NCI-H1092 (cell line): ENCODE measurements at regions not wholly inside any gene's neighbourhood (a gene's known extent, or its start where the extent isn't known, plus 50 kb on each side); places are given as distances from the start of the nearest gene placed in this dataset.
"Not testable (repeated sequence)": the region's sequence is repeated elsewhere in the genome, so short reads cannot be mapped to it uniquely, and the experiment has no call there.

Source experiments
- DNase-seq: peaks from one replicate; lab custom pipeline; 2025; lab: John Stamatoyannopoulos, UW

GRCh38 chrX:13420545-13421183 lies 100.8 kb upstream of the ATXN3L start:
- DNase-seq = no peak

DNA sequence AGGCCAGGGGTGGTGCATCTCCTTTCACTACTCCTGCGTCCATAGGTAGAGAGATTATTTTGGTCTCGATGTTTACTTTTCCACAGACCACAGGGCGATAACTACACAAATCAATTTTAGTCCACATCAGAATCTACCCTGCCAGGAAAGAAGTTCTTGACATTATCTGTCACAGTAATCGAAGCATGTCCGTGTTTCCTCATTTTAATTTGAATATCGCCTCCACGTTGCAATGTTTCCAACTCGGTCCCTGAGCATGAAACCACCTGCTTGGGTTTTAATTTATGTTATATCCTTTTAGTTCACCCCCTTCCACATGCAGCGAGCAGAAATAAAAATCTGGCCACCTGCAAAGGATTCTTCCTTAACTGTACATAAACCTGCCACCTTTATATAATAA lies 100.1 kb upstream of the ATXN3L start:
- DNase-seq = no peak

- no peak for DNase-seq
Measured at GRCh38 chrX:13419276-13419675, 99.4 kb upstream of the ATXN3L start.

DNA sequence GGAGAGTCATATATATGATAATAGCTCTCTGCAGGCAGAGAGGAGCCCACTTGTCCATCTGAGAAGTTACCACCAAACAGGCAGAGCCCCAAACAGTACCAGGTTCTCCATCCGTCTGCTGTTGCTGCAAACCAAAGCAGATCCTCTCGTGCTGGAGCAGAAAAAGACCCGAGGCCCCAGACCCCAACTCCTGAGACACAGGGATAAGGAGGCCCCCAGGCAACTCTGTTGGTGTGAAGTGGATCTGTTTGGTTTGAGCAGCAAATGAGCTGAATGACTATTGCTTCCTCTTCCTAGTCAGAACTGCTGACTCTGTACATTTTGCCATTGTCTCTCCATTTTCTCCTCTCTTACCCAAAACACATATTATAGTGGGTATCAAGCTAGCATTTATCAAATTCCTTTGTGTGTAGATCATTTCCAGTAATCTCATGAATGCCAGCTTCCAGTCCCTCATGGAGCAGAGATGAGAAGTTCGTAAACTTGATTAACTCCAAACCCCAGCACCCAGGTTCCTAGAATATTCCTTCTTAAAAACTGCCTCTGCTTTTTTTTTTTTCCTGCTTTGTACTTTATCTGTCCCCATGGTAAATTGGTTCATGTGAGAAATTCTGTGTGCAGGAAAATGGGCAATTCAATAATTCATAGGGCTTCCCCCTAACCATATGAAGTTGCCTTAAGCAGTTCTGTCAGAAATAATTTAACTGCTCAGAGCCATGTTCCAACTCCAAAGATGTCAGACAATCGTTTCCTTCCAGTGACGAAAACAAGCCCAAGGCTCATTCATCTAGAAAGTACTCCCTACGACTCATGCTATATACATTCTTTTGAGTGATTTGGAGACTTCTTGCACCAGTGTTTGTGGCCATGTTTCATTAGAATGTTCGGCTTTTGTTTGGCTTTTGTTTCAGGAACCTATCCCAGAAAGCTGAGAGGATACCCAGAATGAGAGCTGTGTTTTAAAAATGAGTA lies 98.6 kb upstream of the ATXN3L start:
- DNase-seq = no peak

- no peak for DNase-seq
Measured at GRCh38 chrX:13415509-13415908, 95.7 kb upstream of the ATXN3L start.

GRCh38 chrX:13414006-13414647 lies 94.3 kb upstream of the ATXN3L start:
- no peak for DNase-seq

DNA sequence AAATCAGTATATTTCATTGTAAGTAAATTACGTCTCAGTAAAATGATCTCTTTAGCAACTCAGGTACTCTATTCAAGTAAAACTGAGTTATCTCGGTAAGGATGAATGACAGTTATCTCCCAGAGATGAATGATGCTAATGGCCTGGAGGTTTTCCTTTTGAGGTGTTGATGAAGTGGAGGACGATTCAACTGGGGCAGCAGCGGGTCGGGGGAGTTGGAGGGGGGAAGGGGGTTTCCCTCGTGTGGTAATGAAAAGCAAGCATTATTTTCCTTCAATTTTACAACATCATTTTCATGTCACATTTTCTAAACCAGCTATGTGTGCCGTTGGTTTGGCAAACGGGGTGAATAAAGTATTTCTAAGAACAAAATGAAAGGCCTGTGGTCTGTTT lies 92.4 kb upstream of the ATXN3L start:
- DNase-seq = no peak

DNA sequence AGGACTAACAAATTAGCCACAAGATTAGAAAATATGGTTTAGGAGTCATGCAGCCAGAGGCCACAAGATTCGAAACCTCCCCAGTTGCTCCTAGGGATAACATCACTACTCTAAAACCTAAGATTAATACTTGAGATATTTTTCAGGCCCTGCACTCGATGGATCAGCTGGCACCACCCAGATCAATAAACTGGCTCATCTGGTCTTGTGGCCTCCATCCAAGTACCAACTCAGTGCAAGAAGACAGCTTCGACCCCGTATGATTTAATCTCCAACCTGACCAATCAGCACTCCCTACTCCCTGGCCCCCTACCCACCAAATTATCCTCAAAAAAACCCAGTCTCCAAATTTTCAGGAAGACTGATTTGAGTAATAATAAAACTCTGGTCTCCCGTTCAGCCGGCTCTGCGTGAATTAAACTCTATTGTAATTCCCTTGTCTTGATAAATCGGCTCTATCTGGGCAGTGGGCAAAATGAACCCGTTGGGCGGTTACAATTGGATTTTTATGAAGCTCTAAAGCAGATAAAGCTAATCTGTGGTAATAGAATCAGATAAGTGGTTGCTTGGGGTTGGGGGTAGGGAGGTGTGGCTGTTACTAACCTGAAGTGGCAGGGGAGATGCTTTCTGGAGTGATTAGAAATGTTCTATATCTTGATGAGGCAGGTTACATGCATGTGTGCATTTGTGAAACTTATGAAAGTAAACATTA lies 91.8 kb upstream of the ATXN3L start:
- DNase-seq = no peak

GRCh38 chrX:13408599-13408998 lies 88.7 kb upstream of the ATXN3L start:
- DNase-seq = not testable (repeated sequence)

GRCh38 chrX:13404777-13405176 lies 84.9 kb upstream of the ATXN3L start:
- not testable (repeated sequence) for DNase-seq

DNA sequence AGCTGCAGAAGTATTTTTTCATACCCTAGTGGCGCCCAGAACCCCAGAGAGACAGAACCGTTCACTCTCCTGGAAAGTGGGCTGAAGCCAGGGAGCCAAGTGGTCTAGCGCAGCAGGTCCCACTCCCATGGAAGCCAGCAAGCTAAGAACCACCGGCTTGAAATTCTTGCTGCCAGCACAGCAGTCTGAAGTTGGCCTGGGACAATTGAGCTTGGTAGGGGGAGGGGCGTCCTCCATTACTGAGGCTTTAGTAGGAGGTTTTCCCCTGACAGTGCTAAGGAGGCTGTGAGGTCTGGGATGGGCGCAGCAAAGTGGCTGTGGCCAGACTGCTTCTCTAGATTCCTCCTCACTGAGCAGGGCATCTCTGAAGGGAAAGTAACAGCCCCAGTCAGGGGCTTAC lies 84.5 kb upstream of the ATXN3L start:
- DNase-seq = no peak

DNA sequence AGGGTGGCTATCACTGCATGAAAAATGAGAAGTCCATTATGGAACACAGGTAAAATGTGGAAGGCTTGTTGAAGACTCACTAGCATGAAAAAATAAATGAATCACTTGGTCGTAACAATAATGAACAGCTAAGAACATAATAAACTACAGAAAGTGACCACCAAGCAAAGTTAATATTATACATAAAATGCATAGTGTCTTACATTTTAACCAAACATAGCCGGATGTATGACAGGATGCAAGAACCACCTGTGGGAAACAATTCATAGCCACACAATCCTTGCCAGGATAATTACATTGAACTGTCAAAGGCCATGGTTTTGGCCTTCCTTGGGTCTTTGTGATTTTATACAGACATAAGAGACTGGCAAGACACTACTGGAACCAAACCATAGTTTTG lies 81.9 kb upstream of the ATXN3L start:
- no peak for DNase-seq

GRCh38 chrX:13398839-13399238 lies 79.0 kb upstream of the ATXN3L start:
- no peak for DNase-seq

GRCh38 chrX:13397878-13398818 lies 78.3 kb upstream of the ATXN3L start:
- DNase-seq = no peak

DNA sequence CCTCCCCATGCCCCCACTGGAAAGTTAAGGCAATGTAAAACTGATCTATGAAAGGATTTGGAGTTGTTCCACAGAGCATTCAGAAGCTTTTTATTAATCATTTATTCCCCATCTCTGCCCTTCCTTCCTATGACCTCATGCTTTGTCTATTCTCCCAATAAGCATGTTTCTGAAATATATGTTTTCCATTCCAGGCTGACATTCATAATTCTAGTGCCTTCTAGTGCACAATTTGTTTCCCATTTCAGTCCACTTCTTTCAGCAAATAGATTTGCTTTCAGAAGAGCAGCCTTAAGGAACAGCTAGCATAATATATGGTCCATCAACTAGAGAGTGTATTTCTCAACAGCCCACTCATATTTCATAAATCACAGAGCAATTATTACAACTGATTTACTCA lies 77.1 kb upstream of the ATXN3L start:
- DNase-seq = no peak

DNA sequence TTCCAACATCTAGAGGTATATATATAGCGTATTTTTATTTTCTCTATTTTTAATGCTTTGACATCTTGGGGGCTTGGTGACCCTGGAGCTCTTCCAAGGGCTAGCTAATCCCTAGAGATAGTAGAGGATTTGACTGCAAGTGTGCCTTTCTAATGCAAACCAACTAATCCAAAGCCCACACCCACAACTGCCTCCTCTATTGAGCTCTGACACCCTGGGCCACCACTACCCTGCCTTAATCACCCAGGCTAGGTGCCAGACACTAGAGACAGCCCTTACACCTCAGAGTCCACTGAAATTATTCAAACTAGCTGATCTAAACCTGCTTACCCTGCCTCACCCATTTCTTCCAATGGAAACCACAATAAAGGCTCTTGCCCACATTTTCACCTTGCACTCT lies 69.6 kb upstream of the ATXN3L start:
- no peak for DNase-seq

GRCh38 chrX:13387666-13388494 lies 68.0 kb upstream of the ATXN3L start:
- no peak for DNase-seq

- no peak for DNase-seq
Measured at GRCh38 chrX:13386636-13387035, 66.8 kb upstream of the ATXN3L start.

- DNase-seq = no peak
Measured at GRCh38 chrX:13386092-13386491, 66.2 kb upstream of the ATXN3L start.

DNA sequence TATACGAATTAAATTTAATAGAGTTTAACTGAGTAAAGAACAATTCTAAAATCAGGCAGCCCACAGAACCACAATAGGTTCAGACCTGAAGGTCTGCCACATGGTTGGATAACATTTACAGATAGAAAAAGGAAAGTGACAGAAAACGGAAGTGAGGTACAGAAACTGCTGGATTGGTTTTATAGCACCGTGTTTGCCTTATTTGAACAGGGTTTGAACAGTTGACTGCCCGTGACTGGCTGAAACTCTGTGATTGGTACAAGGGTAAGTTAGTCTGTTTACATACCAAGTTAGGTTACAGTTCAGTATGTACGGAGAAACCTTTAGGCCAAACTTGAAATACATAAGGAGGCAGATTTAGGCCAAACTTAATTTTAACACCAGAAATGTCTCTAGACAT lies 64.1 kb upstream of the ATXN3L start:
- DNase-seq = no peak
